GM12878 (cell line): ENCODE measurements at regions not wholly inside any gene's neighbourhood (a gene's known extent, or its start where the extent isn't known, plus 50 kb on each side); places are given as distances from the start of the nearest gene placed in this dataset.

Experiments used
- ATAC-seq: fragments of 200-7000 bp; cut with Tn5 transposase; 3 replicates; pipeline ENCODE4 v1.9.1; 2020; ENCODE audit warnings: mild to moderate bottlenecking, moderate library complexity
- BruUV-seq: library from RNA; stranded (reverse); fragments of 400-500 nt; replicated peaks from 2 replicates; lab custom pipeline; 2021; lab: Mats Ljungman, UMichigan
- CTCF ChIA-PET: fragments of 300-600 bp; sonication (Branson Sonifier 250); formaldehyde crosslinking; extraction: SDS; loops from one replicate; lab custom pipeline; 2021; ENCODE audit warnings: inconsistent platforms; lab: Yijun Ruan, JAX
- POLR2A ChIA-PET: fragments of 350-600 bp; formaldehyde crosslinking; extraction: SDS; loops from one replicate; lab custom pipeline; 2021; ENCODE audit warnings: inconsistent platforms; lab: Charles Lee
- RAD21 ChIA-PET: fragments of 300-600 bp; sonication (Branson Sonifier 250); formaldehyde crosslinking; loops from one replicate; lab custom pipeline; 2023; ENCODE audit warnings: antibody characterized with exemption; ENCODE audit not compliant: unreplicated experiment; lab: Charles Lee
- SMC1A ChIA-PET: fragments of 300-600 bp; sonication (Branson Sonifier 250); formaldehyde crosslinking; loops from one replicate; lab custom pipeline; 2023; ENCODE audit not compliant: unreplicated experiment, uncharacterized antibody; lab: Charles Lee
- DNase-seq: peaks from one replicate; pipeline ENCODE4 v3.0.0-alpha.2; 2011; ENCODE audit warnings: low read depth, low spot score
- FAIRE-seq: peaks from 3 replicates; lab custom pipeline; 2011; peaks lifted over from hg19 to GRCh38; lab: Jason Lieb, UNC
- H2AFZ ChIP-seq: 2 replicates; pipeline ENCODE4 v1.6.0; 2011; ENCODE audit warnings: low read depth, low read length, control low read depth; ENCODE audit not compliant: control insufficient read depth
- H3K27ac ChIP-seq: 2 replicates; pipeline ENCODE4 v1.5.1; 2011; ENCODE audit warnings: control low read depth; ENCODE audit not compliant: control insufficient read depth, insufficient read depth
- H3K27me3 ChIP-seq, 2 experiments: replicated peaks in 1 of 2; 2 replicates each; pipeline versions ENCODE4 v1.6.0 to v1.6.1; 2011; ENCODE audit warnings: low read length in 1 of 2; ENCODE audit not compliant: control insufficient read depth in 2 of 2, insufficient read depth in 2 of 2
- H3K36me3 ChIP-seq, 2 experiments: 2 replicates each; pipeline ENCODE4 v1.5.1; 2011; ENCODE audit warnings: low read length in 1 of 2; ENCODE audit not compliant: control insufficient read depth in 2 of 2, insufficient read depth in 2 of 2
- H3K4me1 ChIP-seq: 2 replicates; pipeline ENCODE4 v1.6.1; 2011; ENCODE audit warnings: mild to moderate bottlenecking, low read length, moderate library complexity, mixed read lengths; ENCODE audit not compliant: control insufficient read depth, insufficient read depth
- H3K4me2 ChIP-seq: 2 replicates; pipeline ENCODE4 v1.6.0; 2011; ENCODE audit warnings: control low read depth; ENCODE audit not compliant: control insufficient read depth, insufficient read depth
- H3K4me3 ChIP-seq: fragments of 200-600 bp; sonication (generic); 2 replicates; pipeline ENCODE4 v1.5.1; 2016
- H3K79me2 ChIP-seq: 2 replicates; pipeline ENCODE4 v1.6.0; 2011; ENCODE audit warnings: low read length; ENCODE audit not compliant: control insufficient read depth, insufficient read depth
- H3K9ac ChIP-seq: 2 replicates; pipeline ENCODE4 v1.8.0; 2011; ENCODE audit warnings: low read length, control low read depth, mixed read lengths; ENCODE audit not compliant: control insufficient read depth, insufficient read depth
- H3K9me3 ChIP-seq: replicated peaks from 3 replicates; pipeline ENCODE4 v1.5.1; 2011; ENCODE audit warnings: mild to moderate bottlenecking, low read length; ENCODE audit not compliant: control insufficient read depth, insufficient read depth
- H4K20me1 ChIP-seq: 2 replicates; pipeline ENCODE4 v1.6.0; 2011; ENCODE audit not compliant: control insufficient read depth, insufficient read depth
- CBFB ChIP-seq: IDR thresholded peaks from 2 replicates; pipeline ENCODE4 v1.6.1; 2016; ENCODE audit warnings: antibody characterized with exemption, low read depth
- CBX3 ChIP-seq: fragments of 200-600 bp; sonication (generic); IDR thresholded peaks from 2 replicates; pipeline ENCODE4 v1.6.1; 2016; ENCODE audit warnings: low read depth, borderline replicate concordance
- FOXK2 ChIP-seq: fragments of 450-650 bp; IDR thresholded peaks from 2 replicates; pipeline ENCODE4 v1.6.1; 2017; ENCODE audit warnings: mild to moderate bottlenecking, moderate library complexity
- GATAD2B ChIP-seq: fragments of 450-650 bp; conservative IDR thresholded peaks from 2 replicates; pipeline ENCODE4 v1.6.1; 2017; ENCODE audit warnings: low read depth, mild to moderate bottlenecking, moderate library complexity
- KLF5 ChIP-seq: fragments of 450-650 bp; IDR thresholded peaks from 2 replicates; pipeline ENCODE4 v1.6.1; 2014; ENCODE audit warnings: mild to moderate bottlenecking; ENCODE audit not compliant: partially characterized antibody
- MYB ChIP-seq: fragments of 150-350 bp; IDR thresholded peaks from 2 replicates; pipeline ENCODE4 v1.6.1; 2014; ENCODE audit warnings: mild to moderate bottlenecking, low read depth, low read length, borderline replicate concordance
- RUNX3 ChIP-seq: IDR thresholded peaks from 2 replicates; pipeline ENCODE4 v1.6.1; 2012; ENCODE audit warnings: low read length, inconsistent platforms
- SP1 ChIP-seq: IDR thresholded peaks from one replicate; pipeline ENCODE4 v1.6.1; 2011; ENCODE audit warnings: low read depth, low read length
- TARDBP ChIP-seq: IDR thresholded peaks from 2 replicates; pipeline ENCODE4 v1.6.1; 2016; ENCODE audit warnings: borderline replicate concordance
- ZNF217 ChIP-seq: fragments of 450-650 bp; IDR thresholded peaks from 2 replicates; pipeline ENCODE4 v1.6.1; 2017; ENCODE audit warnings: antibody characterized with exemption, mild to moderate bottlenecking
- ZNF687 ChIP-seq: fragments of 450-650 bp; IDR thresholded peaks from 2 replicates; pipeline ENCODE4 v1.6.1; 2017; ENCODE audit warnings: mild to moderate bottlenecking, moderate library complexity
- WGBS: methylation state at CpG from one replicate; pipeline ENCODE4 v1.1.6; 2016; ENCODE audit warnings: low lambda C conversion rate; ENCODE audit not compliant: insufficient replicate concordance, insufficient coverage; ENCODE audit errors: missing lambda C conversion rate; 5-methylcytosine and 5-hydroxymethylcytosine counted together
- in situ Hi-C: fragments of 300-500 bp; cut with MboI; formaldehyde crosslinking; loops from 9 replicates; pipeline ENCODE4 v1.14.3; 2018; ENCODE audit warnings: mixed read lengths
- intact Hi-C: fragments of 100-400 bp; cut with micrococcal nuclease; formaldehyde crosslinking; loops from one replicate; pipeline ENCODE4 v1.14.2; 2022; ENCODE audit not compliant: unreplicated experiment
- TF ChIP-seq, protein P1 (sequence below): fragments of 450-650 bp; IDR thresholded peaks from 2 replicates; pipeline ENCODE4 v1.6.1; 2016; ENCODE audit warnings: mild to moderate bottlenecking, moderate library complexity, borderline replicate concordance
- TF ChIP-seq, protein P2 (sequence below): fragments of 450-650 bp; IDR thresholded peaks from 2 replicates; pipeline ENCODE4 v1.6.1; 2018; ENCODE audit warnings: borderline replicate concordance, mild to moderate bottlenecking; ENCODE audit not compliant: partially characterized antibody

- SMC1A ChIA-PET: no interaction called here
- BruUV-seq: no TSS peak
- ATAC-seq (no peak), FAIRE-seq (no peak), DNase-seq (no peak)
- CTCF ChIA-PET: interaction anchor here (1.0 kb wide), 1 partner anchor 35 kb away, joined by 5 read pairs; no protein-coding TSS in a partner anchor
- Histone ChIP-seq H3K36me3 (no peaks in the 10 kb centered on the region), H3K9me3 (no peaks in the 10 kb centered on the region), H3K4me2 (no peak overlapping the region), H3K4me3 (no peak overlapping the region), H4K20me1 (no peaks in the 10 kb centered on the region), H3K27ac (no peak overlapping the region), H3K4me1 (no peaks in the 10 kb centered on the region), H3K9ac (no peak overlapping the region), H3K27me3 (peaks cover 0 to 6% of the 10 kb centered on the region in 2 experiments; a peak in 2 of 4 replicates), H3K79me2 (no peaks in the 10 kb centered on the region), H2AFZ (no peak overlapping the region)
- POLR2A ChIA-PET: no interaction called here
- intact Hi-C loops (no loop called here), in situ Hi-C loops (no loop called here)
- WGBS: 44% methylated on average over 9 of the region's 9 CpGs
- RAD21 ChIA-PET: no interaction called here
- TF ChIP-seq ZNF217: no peak
- no peak for TF ChIP-seq GATAD2B
- no peak for TF ChIP-seq ZNF687
- TF ChIP-seq KLF5: no peak
- no peak for TF ChIP-seq SP1
- no peak for TF ChIP-seq MYB
- TF ChIP-seq TARDBP: no peak
- TF ChIP-seq FOXK2: no peak
- TF ChIP-seq RUNX3: no peak
- TF ChIP-seq, protein P1, sequence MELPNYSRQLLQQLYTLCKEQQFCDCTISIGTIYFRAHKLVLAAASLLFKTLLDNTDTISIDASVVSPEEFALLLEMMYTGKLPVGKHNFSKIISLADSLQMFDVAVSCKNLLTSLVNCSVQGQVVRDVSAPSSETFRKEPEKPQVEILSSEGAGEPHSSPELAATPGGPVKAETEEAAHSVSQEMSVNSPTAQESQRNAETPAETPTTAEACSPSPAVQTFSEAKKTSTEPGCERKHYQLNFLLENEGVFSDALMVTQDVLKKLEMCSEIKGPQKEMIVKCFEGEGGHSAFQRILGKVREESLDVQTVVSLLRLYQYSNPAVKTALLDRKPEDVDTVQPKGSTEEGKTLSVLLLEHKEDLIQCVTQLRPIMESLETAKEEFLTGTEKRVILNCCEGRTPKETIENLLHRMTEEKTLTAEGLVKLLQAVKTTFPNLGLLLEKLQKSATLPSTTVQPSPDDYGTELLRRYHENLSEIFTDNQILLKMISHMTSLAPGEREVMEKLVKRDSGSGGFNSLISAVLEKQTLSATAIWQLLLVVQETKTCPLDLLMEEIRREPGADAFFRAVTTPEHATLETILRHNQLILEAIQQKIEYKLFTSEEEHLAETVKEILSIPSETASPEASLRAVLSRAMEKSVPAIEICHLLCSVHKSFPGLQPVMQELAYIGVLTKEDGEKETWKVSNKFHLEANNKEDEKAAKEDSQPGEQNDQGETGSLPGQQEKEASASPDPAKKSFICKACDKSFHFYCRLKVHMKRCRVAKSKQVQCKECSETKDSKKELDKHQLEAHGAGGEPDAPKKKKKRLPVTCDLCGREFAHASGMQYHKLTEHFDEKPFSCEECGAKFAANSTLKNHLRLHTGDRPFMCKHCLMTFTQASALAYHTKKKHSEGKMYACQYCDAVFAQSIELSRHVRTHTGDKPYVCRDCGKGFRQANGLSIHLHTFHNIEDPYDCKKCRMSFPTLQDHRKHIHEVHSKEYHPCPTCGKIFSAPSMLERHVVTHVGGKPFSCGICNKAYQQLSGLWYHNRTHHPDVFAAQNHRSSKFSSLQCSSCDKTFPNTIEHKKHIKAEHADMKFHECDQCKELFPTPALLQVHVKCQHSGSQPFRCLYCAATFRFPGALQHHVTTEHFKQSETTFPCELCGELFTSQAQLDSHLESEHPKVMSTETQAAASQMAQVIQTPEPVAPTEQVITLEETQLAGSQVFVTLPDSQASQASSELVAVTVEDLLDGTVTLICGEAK: no peak
- TF ChIP-seq CBFB: no peak
- TF ChIP-seq, protein P2, sequence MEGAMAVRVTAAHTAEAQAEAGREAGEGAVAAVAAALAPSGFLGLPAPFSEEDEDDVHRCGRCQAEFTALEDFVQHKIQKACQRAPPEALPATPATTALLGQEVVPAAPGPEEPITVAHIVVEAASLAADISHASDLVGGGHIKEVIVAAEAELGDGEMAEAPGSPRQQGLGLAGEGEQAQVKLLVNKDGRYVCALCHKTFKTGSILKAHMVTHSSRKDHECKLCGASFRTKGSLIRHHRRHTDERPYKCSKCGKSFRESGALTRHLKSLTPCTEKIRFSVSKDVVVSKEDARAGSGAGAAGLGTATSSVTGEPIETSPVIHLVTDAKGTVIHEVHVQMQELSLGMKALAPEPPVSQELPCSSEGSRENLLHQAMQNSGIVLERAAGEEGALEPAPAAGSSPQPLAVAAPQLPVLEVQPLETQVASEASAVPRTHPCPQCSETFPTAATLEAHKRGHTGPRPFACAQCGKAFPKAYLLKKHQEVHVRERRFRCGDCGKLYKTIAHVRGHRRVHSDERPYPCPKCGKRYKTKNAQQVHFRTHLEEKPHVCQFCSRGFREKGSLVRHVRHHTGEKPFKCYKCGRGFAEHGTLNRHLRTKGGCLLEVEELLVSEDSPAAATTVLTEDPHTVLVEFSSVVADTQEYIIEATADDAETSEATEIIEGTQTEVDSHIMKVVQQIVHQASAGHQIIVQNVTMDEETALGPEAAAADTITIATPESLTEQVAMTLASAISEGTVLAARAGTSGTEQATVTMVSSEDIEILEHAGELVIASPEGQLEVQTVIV: no peak
- TF ChIP-seq CBX3: no peak
Measured at GRCh38 chr5:176151281-176151680, 86.9 kb upstream of the SIMC1 start.
